GM06990 (cell line): ENCODE measurements at regions not wholly inside any gene's neighbourhood (a gene's known extent, or its start where the extent isn't known, plus 50 kb on each side); places are given as distances from the start of the nearest gene placed in this dataset.

Experiments
- DNase-seq: peaks from one replicate; pipeline ENCODE4 v3.0.0-alpha.2; 2011; ENCODE audit not compliant: insufficient read length; ENCODE audit errors: extremely low read depth
- H3K27me3 ChIP-seq: replicated peaks from 2 replicates; pipeline ENCODE4 v1.6.0; 2011; ENCODE audit warnings: low read length; ENCODE audit not compliant: control insufficient read depth, insufficient read depth
- H3K36me3 ChIP-seq: 2 replicates; pipeline ENCODE4 v1.5.1; 2011; ENCODE audit warnings: low read length; ENCODE audit not compliant: control insufficient read depth, insufficient read depth
- H3K4me3 ChIP-seq: replicated peaks from 2 replicates; pipeline ENCODE4 v1.5.1; 2011; ENCODE audit warnings: low read depth, mild to moderate bottlenecking, control low read depth, low read length
- TF ChIP-seq, protein P1 (sequence below): IDR thresholded peaks from 2 replicates; pipeline ENCODE4 v1.5.1; 2011; ENCODE audit warnings: low read length, control low read depth, mild to moderate bottlenecking, inconsistent platforms; ENCODE audit not compliant: insufficient read depth, poor library complexity, severe bottlenecking

DNA sequence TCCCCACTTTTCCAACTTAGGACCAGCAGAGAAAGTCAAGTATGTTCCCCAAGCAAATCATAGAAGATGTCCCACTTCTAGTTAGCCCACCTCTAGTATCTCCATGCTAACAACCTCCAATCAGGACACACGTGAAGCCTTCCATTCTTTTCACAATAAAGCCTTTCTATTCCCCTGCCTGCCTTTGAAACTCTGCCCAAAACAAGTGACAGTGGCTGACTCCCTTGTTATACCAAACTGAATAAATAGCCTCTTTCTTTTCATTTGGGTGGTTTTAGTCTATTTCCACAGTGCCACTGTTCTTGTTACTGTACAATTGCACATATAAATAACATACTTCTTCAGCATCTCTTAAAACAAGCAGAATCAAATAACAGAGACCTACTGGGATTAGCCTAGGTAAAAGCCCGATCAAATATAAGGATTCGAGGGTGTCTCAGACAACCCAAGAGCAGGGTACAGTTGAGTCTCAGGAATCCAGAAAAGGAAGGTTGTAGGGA, 118.0 kb upstream of the NPHP3 start:
- TF ChIP-seq, protein P1, sequence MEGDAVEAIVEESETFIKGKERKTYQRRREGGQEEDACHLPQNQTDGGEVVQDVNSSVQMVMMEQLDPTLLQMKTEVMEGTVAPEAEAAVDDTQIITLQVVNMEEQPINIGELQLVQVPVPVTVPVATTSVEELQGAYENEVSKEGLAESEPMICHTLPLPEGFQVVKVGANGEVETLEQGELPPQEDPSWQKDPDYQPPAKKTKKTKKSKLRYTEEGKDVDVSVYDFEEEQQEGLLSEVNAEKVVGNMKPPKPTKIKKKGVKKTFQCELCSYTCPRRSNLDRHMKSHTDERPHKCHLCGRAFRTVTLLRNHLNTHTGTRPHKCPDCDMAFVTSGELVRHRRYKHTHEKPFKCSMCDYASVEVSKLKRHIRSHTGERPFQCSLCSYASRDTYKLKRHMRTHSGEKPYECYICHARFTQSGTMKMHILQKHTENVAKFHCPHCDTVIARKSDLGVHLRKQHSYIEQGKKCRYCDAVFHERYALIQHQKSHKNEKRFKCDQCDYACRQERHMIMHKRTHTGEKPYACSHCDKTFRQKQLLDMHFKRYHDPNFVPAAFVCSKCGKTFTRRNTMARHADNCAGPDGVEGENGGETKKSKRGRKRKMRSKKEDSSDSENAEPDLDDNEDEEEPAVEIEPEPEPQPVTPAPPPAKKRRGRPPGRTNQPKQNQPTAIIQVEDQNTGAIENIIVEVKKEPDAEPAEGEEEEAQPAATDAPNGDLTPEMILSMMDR, result no peak
- H3K27me3 ChIP-seq, result no peaks in the 10 kb centered on the region; the same call in 1 of the 2 replicates

DNA sequence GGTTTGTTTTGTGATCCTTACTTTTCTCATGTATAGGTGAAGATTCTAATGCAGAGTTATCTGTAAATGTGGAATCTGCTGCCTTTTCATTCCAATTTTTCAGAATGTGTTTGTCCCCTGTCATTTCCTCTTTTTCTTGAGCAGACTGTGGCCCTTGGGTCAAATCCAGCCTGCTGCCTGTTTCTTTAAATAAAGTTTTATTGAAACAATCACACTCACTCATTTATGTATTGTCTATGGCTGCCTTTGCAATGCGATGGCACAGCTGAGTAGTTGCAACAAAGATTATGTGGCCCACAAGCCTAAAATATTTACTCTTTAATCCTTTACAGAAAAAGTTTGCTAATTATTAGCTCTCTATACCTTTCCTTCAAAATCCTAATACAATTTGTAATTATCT, 116.3 kb upstream of the NPHP3 start:
- H3K4me3 ChIP-seq, result no peak overlapping the region
- TF ChIP-seq, protein P1, result no peak
- H3K27me3 ChIP-seq, result no peaks in the 10 kb centered on the region
- H3K36me3 ChIP-seq, result no peaks in the 10 kb centered on the region
- no peak for DNase-seq

More for the DNA sequence above, 118.0 kb upstream of the NPHP3 start:
- Histone ChIP-seq H3K4me3 (no peak overlapping the region), H3K36me3 (no peaks in the 10 kb centered on the region)
- DNase-seq, result no peak

DNA sequence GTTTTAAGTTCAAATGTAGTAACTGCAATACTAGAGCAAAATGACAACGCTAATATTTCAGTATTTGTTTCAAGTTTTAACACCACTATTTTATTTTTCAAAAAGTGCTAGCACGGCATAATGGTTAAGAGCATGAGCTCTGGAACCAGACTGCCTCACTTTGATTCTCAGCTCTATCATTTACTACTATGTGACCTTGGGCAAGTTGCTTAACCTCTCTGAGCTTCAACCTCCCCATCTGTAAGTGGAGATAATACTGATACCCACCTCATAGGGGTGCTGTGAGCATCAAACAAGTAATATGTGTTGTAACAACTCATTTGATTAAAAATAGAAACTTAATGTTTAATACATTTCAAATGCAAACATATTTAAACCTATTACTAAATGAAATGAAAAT, 115.4 kb upstream of the NPHP3 start:
- H3K36me3 ChIP-seq, result no peaks in the 10 kb centered on the region
- no peak overlapping the region for H3K4me3 ChIP-seq
- TF ChIP-seq, protein P1, result no peak
- DNase-seq, result no peak
- H3K27me3 ChIP-seq, result no peaks in the 10 kb centered on the region

DNA sequence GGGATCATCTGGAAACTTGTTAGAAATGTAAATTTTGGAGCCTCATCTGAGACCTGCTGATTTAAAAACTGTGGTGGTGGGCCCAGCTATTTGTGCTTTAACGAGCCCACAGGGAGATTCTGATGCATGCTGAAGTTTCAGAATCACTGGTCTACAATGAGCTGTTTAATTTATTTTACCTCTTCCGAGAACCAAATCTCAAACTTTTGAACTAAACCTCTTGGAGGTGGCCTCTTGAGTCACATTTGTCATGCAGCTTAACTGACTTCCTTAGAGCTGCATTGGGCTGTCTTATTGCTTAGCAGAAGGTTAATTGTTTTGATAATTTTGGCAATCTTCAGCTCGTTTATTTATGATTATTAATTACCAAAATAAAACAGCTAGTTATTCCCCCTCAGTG, 112.1 kb upstream of the NPHP3 start:
- TF ChIP-seq, protein P1, result no peak
- DNase-seq, result no peak
- H3K36me3 ChIP-seq, result no peaks in the 10 kb centered on the region
- no peak overlapping the region for H3K4me3 ChIP-seq
- no peaks in the 10 kb centered on the region for H3K27me3 ChIP-seq

DNA sequence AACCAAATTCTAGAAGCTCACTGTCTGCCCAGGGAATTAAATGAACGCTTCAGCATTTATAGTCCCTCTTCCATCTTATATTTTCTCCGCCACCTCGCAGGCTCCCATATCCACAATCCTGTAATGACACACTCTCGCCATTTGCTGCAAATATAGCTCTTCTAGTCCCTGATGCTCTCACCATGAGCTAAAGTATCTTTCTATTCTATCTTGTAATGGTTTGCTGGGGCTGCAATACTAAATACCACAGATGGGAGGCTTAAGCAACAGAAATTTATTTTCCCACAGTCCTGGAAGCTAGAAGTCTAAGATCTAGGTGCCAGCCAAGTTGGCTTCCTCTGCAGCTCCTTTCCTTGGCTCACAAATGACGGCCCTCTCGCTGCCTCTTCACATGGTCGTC, 106.9 kb upstream of the NPHP3 start:
- DNase-seq, result no peak
- no peaks in the 10 kb centered on the region for H3K36me3 ChIP-seq
- H3K27me3 ChIP-seq, result no peaks in the 10 kb centered on the region
- no peak overlapping the region for H3K4me3 ChIP-seq
- TF ChIP-seq, protein P1, result no peak

DNA sequence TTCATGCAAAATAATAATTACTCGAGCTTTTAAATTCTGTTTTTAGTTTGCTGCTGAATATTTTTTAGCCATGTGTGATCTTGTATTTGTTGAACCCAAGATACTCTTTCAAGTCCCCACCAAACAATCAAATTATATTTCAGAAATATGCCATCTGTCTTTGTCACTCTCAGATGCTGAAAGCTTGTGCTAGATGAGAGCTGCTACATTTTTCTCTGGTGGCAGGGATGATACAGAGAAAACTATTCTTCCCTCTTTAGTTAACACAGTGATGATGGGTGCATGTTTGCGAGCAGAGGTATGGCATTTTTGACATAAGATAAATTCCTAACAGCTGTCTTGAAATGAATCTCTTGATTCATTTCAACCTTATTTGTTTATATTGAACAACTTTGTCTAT, 100.6 kb upstream of the NPHP3 start:
- TF ChIP-seq, protein P1, result no peak
- H3K36me3 ChIP-seq, result no peaks in the 10 kb centered on the region
- H3K4me3 ChIP-seq, result no peak overlapping the region
- no peaks in the 10 kb centered on the region for H3K27me3 ChIP-seq
- DNase-seq, result no peak
